ENCODE measurements at regions not wholly inside any gene's neighbourhood (a gene's known extent, or its start where the extent isn't known, plus 50 kb on each side); places are given as distances from the start of the nearest gene placed in this dataset.

- H3K4me1 Mint-ChIP-seq: no peaks in the 10 kb centered on the region
- TF ChIP-seq EZH2 (IDR thresholded peaks at IDR 0.05; ENCODE audit: borderline replicate concordance, insufficient read depth, low read depth, low read length, poor library complexity, severe bottlenecking) (no peak), CTCF (IDR thresholded peaks at IDR 0.05) (no peak)
- no peak overlapping the region for H3K27ac Mint-ChIP-seq
- no peak for DNase-seq
- Histone ChIP-seq H3K4me1 (ENCODE audit: control insufficient read depth in 2 of 2, insufficient read depth in 2 of 2, low read length in 2 of 2) (no peaks in the 10 kb centered on the region), H3K36me3 (replicated peaks in 1 of 2; ENCODE audit: control extremely low read depth in 1 of 2, control insufficient read depth in 1 of 2, extremely low read depth in 1 of 2, insufficient read depth in 2 of 2, low read length in 1 of 2) (no peaks in the 10 kb centered on the region), H3K27ac (ENCODE audit: low read length in 2 of 2) (no peak overlapping the region), H3K4me2 (replicated peaks; ENCODE audit: low read depth, low read length, poor library complexity, severe bottlenecking) (no peak overlapping the region), H3K79me2 (ENCODE audit: control insufficient read depth, insufficient read depth, low read length) (no peaks in the 10 kb centered on the region), H3K4me3 (ENCODE audit: control extremely low read depth in 1 of 5, extremely low read depth in 1 of 5, insufficient read depth in 1 of 5, low read depth in 2 of 5, low read length in 4 of 5) (no peak overlapping the region), H4K20me1 (ENCODE audit: control insufficient read depth, insufficient read depth, low read length, poor library complexity, severe bottlenecking) (no peaks in the 10 kb centered on the region), H3K27me3 (replicated peaks in 1 of 4; ENCODE audit: control extremely low read depth in 1 of 4, control insufficient read depth in 3 of 4, insufficient read depth in 4 of 4, low read length in 3 of 4) (peaks cover 0 to 4% (median 0%) of the 10 kb centered on the region in 4 experiments), H3K9ac (ENCODE audit: low read length) (no peak overlapping the region), H2AFZ (ENCODE audit: insufficient read depth, low read depth, low read length, poor library complexity, severe bottlenecking) (no peak overlapping the region), H3K9me3 (ENCODE audit: control extremely low read depth in 1 of 3, control insufficient read depth in 2 of 3, insufficient read depth in 1 of 3, low read length in 2 of 3) (no peaks in the 10 kb centered on the region)
- ChIA-PET CTCF (no interaction called here), POLR2A (no interaction called here)
- no peaks in the 10 kb centered on the region for H3K9me3 Mint-ChIP-seq (ENCODE audit: insufficient read depth)
- peaks cover 5% of the 10 kb centered on the region for H3K27me3 Mint-ChIP-seq
- no peak for ATAC-seq (ENCODE audit: low read depth)
- intact Hi-C loops (cut with micrococcal nuclease): no loop called here
- 98% methylated on average over 6 of the region's 6 CpGs for WGBS (ENCODE audit: insufficient coverage)
- no peak overlapping the region for H3K4me3 Mint-ChIP-seq
These were observed 61.2 kb upstream of the SLC25A33 start for GRCh38 chr1:9478021-9478420.

- H3K27ac ChIP-seq (ENCODE audit: low read length in 2 of 2): no peak overlapping the region
- H3K9me3 ChIP-seq (ENCODE audit: control extremely low read depth in 1 of 3, control insufficient read depth in 2 of 3, insufficient read depth in 1 of 3, low read length in 2 of 3): no peaks in the 10 kb centered on the region
- POLR2A ChIA-PET: interaction anchor here (0.7 kb wide), 1 partner anchor 370 kb away, joined by 5 read pairs; no protein-coding TSS in a partner anchor
- ATAC-seq (ENCODE audit: low read depth) (no peak), DNase-seq (no peak)
- H3K4me1 ChIP-seq (ENCODE audit: control insufficient read depth in 2 of 2, insufficient read depth in 2 of 2, low read length in 2 of 2): no peaks in the 10 kb centered on the region
- peaks cover 0 to 5% (median 0%) of the 10 kb centered on the region in 4 experiments for H3K27me3 ChIP-seq (replicated peaks in 1 of 4; ENCODE audit: control extremely low read depth in 1 of 4, control insufficient read depth in 3 of 4, insufficient read depth in 4 of 4, low read length in 3 of 4)
- Mint-ChIP-seq H3K4me1 (no peaks in the 10 kb centered on the region), H3K4me3 (no peak overlapping the region), H3K27me3 (peaks cover 10% of the 10 kb centered on the region), H3K27ac (no peak overlapping the region), H3K9me3 (ENCODE audit: insufficient read depth) (no peaks in the 10 kb centered on the region)
- intact Hi-C loops (cut with micrococcal nuclease): no loop called here
- H3K4me3 ChIP-seq (ENCODE audit: control extremely low read depth in 1 of 5, extremely low read depth in 1 of 5, insufficient read depth in 1 of 5, low read depth in 2 of 5, low read length in 4 of 5): no peak overlapping the region
- H3K36me3 ChIP-seq (replicated peaks in 1 of 2; ENCODE audit: control extremely low read depth in 1 of 2, control insufficient read depth in 1 of 2, extremely low read depth in 1 of 2, insufficient read depth in 2 of 2, low read length in 1 of 2): no peaks in the 10 kb centered on the region
- no peak overlapping the region for H3K4me2 ChIP-seq (replicated peaks; ENCODE audit: low read depth, low read length, poor library complexity, severe bottlenecking)
- TF ChIP-seq EZH2 (IDR thresholded peaks at IDR 0.05; ENCODE audit: borderline replicate concordance, insufficient read depth, low read depth, low read length, poor library complexity, severe bottlenecking): no peak
- no peak for TF ChIP-seq CTCF (IDR thresholded peaks at IDR 0.05)
- H4K20me1 ChIP-seq (ENCODE audit: control insufficient read depth, insufficient read depth, low read length, poor library complexity, severe bottlenecking): no peaks in the 10 kb centered on the region
- H3K79me2 ChIP-seq (ENCODE audit: control insufficient read depth, insufficient read depth, low read length): no peaks in the 10 kb centered on the region
- CTCF ChIA-PET: interaction anchor here (1.0 to 3.1 kb wide), 2 partner anchors 10 to 192 kb away, joined by 3 to 9 read pairs; no protein-coding TSS in a partner anchor
- H3K9ac ChIP-seq (ENCODE audit: low read length): no peak overlapping the region
- H2AFZ ChIP-seq (ENCODE audit: insufficient read depth, low read depth, low read length, poor library complexity, severe bottlenecking): no peak overlapping the region
- WGBS (ENCODE audit: insufficient coverage): 91% methylated on average over 6 of the region's 6 CpGs
These were observed 58.2 kb upstream of the SLC25A33 start for GRCh38 chr1:9481048-9481447.
